Uterus (tissue), 2 donors: ENCODE measurements at regions not wholly inside any gene's neighbourhood (a gene's known extent, or its start where the extent isn't known, plus 50 kb on each side); places are given as distances from the start of the nearest gene placed in this dataset.

Source experiments
- CTCF ChIP-seq, 4 experiments: fragments of 200-600 bp in 2 of 4; fragments of 450-650 bp in 2 of 4; sonication (generic) in 2 of 4; IDR thresholded peaks; one replicate each; pipeline ENCODE4 v1.5.1; 2016 to 2019; ENCODE audit warnings: antibody characterized with exemption in 4 of 4, mild to moderate bottlenecking in 2 of 4, moderate library complexity in 1 of 4
- POLR2A ChIP-seq, 2 donors: fragments of 450-650 bp; IDR thresholded peaks; one replicate each; pipeline ENCODE4 v1.6.1; 2016; ENCODE audit warnings: antibody characterized with exemption in 2 of 2, mild to moderate bottlenecking in 1 of 2, moderate library complexity in 1 of 2

GRCh38 chr5:86797677-86798076 lies 179.9 kb downstream of the COX7C start:
- TF ChIP-seq CTCF (IDR thresholded peaks at IDR 0.05) (no peak), POLR2A (IDR thresholded peaks at IDR 0.05) (no peak)
